ENCODE measurements at regions not wholly inside any gene's neighbourhood (a gene's known extent, or its start where the extent isn't known, plus 50 kb on each side); places are given as distances from the start of the nearest gene placed in this dataset.

GRCh38 chr2:14563324-14563723 is 69.2 kb upstream of the LRATD1 start:
- no peak for DNase-seq (ENCODE audit: low spot score)
- TF ChIP-seq CTCF (IDR thresholded peaks at IDR 0.05; ENCODE audit: borderline replicate concordance, control extremely low read depth, extremely low read depth, insufficient read depth, missing control alignments) = no peak
- in situ Hi-C loops (cut with MboI; ENCODE audit: low sequenced_read_pairs, unreplicated experiment) = no loop called here

GRCh38 chr2:14565666-14566065 is 66.9 kb upstream of the LRATD1 start:
- in situ Hi-C loops (cut with MboI; ENCODE audit: low sequenced_read_pairs, unreplicated experiment) = no loop called here
- no peak for DNase-seq (ENCODE audit: low spot score)
- no peak for TF ChIP-seq CTCF (IDR thresholded peaks at IDR 0.05; ENCODE audit: borderline replicate concordance, control extremely low read depth, extremely low read depth, insufficient read depth, missing control alignments)

GRCh38 chr2:14567561-14567960 is 65.0 kb upstream of the LRATD1 start:
- no peak for TF ChIP-seq CTCF (IDR thresholded peaks at IDR 0.05; ENCODE audit: borderline replicate concordance, control extremely low read depth, extremely low read depth, insufficient read depth, missing control alignments)
- in situ Hi-C loops (cut with MboI; ENCODE audit: low sequenced_read_pairs, unreplicated experiment) = no loop called here
- no peak for DNase-seq (ENCODE audit: low spot score)

GRCh38 chr2:14569294-14569693 is 63.2 kb upstream of the LRATD1 start:
- in situ Hi-C loops (cut with MboI; ENCODE audit: low sequenced_read_pairs, unreplicated experiment) = no loop called here
- TF ChIP-seq CTCF (IDR thresholded peaks at IDR 0.05; ENCODE audit: borderline replicate concordance, control extremely low read depth, extremely low read depth, insufficient read depth, missing control alignments) = no peak
- DNase-seq (ENCODE audit: low spot score) = no peak

GRCh38 chr2:14572633-14573032 is 59.9 kb upstream of the LRATD1 start:
- in situ Hi-C loops (cut with MboI; ENCODE audit: low sequenced_read_pairs, unreplicated experiment) = no loop called here
- TF ChIP-seq CTCF (IDR thresholded peaks at IDR 0.05; ENCODE audit: borderline replicate concordance, control extremely low read depth, extremely low read depth, insufficient read depth, missing control alignments) = no peak
- no peak for DNase-seq (ENCODE audit: low spot score)

- no peak for DNase-seq (ENCODE audit: low spot score)
- in situ Hi-C loops (cut with MboI; ENCODE audit: low sequenced_read_pairs, unreplicated experiment) = no loop called here
- TF ChIP-seq CTCF (IDR thresholded peaks at IDR 0.05; ENCODE audit: borderline replicate concordance, control extremely low read depth, extremely low read depth, insufficient read depth, missing control alignments) = no peak
These were observed 54.7 kb upstream of the LRATD1 start for GRCh38 chr2:14577843-14578242.
